ENCODE measurements at regions not wholly inside any gene's neighbourhood (a gene's known extent, or its start where the extent isn't known, plus 50 kb on each side); places are given as distances from the start of the nearest gene placed in this dataset.

GRCh38 chr6:11410539-11411307 is 126.8 kb upstream of the TMEM170B start:
- ChIA-PET SMC1A (ENCODE audit: uncharacterized antibody, unreplicated experiment) (interaction anchor here (0.9 to 16.4 kb wide), 18 partner anchors 10 to 178 kb away, joined by 3 to 177 read pairs (median 7); partner anchors contain the start of gene NEDD9), RAD21 (ENCODE audit: unreplicated experiment) (interaction anchor here (0.7 to 1.9 kb wide), 15 partner anchors 10 to 266 kb away, joined by 3 to 18 read pairs (median 4); no protein-coding TSS in a partner anchor), POLR2A (interaction anchor here (0.6 to 1.2 kb wide), 6 partner anchors 18 to 48 kb away, joined by 3 to 8 read pairs (median 4); no protein-coding TSS in a partner anchor), CTCF (interaction anchor here (1.0 to 1.1 kb wide), 2 partner anchors 17 to 85 kb away, joined by 4 to 5 read pairs; no protein-coding TSS in a partner anchor)
- Histone ChIP-seq H3K9me3 (replicated peaks; ENCODE audit: control insufficient read depth, insufficient read depth, low read length) (peaks cover 4% of the 10 kb centered on the region), H3K36me3 (ENCODE audit: control insufficient read depth in 2 of 2, insufficient read depth in 2 of 2, low read length in 1 of 2) (no peaks in the 10 kb centered on the region), H4K20me1 (ENCODE audit: control insufficient read depth, insufficient read depth) (no peaks in the 10 kb centered on the region), H3K27ac (ENCODE audit: control insufficient read depth, insufficient read depth) (no peak overlapping the region), H2AFZ (ENCODE audit: control insufficient read depth, low read depth, low read length) (peak overlapping the region; percentile 38; the same call in 1 of the 2 replicates), H3K79me2 (ENCODE audit: control insufficient read depth, insufficient read depth, low read length) (no peaks in the 10 kb centered on the region), H3K4me2 (ENCODE audit: control insufficient read depth, insufficient read depth) (peak overlapping the region; percentile 44; the same call in 1 of the 2 replicates), H3K27me3 (replicated peaks in 1 of 2; ENCODE audit: control insufficient read depth in 2 of 2, insufficient read depth in 2 of 2, low read length in 1 of 2) (no peaks in the 10 kb centered on the region), H3K4me1 (ENCODE audit: control insufficient read depth, insufficient read depth, low read length) (peaks cover 30% of the 10 kb centered on the region), H3K9ac (ENCODE audit: control insufficient read depth, insufficient read depth, low read length) (no peak overlapping the region), H3K4me3 (no peak overlapping the region)
- FAIRE-seq (no peak), DNase-seq (ENCODE audit: low read depth, low spot score) (peak; percentile 69), ATAC-seq (peak; percentile 82)
- WGBS (ENCODE audit: insufficient coverage, insufficient replicate concordance, low lambda C conversion rate, missing lambda C conversion rate), result 14% methylated on average over 4 of the region's 4 CpGs
- BruUV-seq (replicated peaks), result no TSS peak
- intact Hi-C loops (cut with micrococcal nuclease; ENCODE audit: unreplicated experiment), result no loop called here
- TF ChIP-seq MTA2 (IDR thresholded peaks at IDR 0.05; ENCODE audit: low read depth) (peak; percentile 41; the same call in 1 of the 2 replicates), USF1 (IDR thresholded peaks at IDR 0.05; ENCODE audit: borderline replicate concordance, extremely low read length, insufficient read depth, low read depth, low read length) (no peak), JUNB (IDR thresholded peaks at IDR 0.05) (peak; percentile 38; the same call in 1 of the 2 replicates), IKZF2 (IDR thresholded peaks at IDR 0.05) (peak; percentile 32 to 57; a peak in 2 of 4 replicates), HSF1 (IDR thresholded peaks at IDR 0.05; ENCODE audit: low read depth, low read length) (no peak), IKZF1 (conservative IDR thresholded peaks at IDR 0.05) (peak; percentile 62; the same call in 1 of the 2 replicates), DPF2 (IDR thresholded peaks at IDR 0.05) (peak; percentile 62; the same call in 1 of the 2 replicates)
- in situ Hi-C loops (cut with MboI), result no loop called here

Data from GM12878 (cell line).